ENCODE measurements at regions not wholly inside any gene's neighbourhood (a gene's known extent, or its start where the extent isn't known, plus 50 kb on each side); places are given as distances from the start of the nearest gene placed in this dataset.

DNA sequence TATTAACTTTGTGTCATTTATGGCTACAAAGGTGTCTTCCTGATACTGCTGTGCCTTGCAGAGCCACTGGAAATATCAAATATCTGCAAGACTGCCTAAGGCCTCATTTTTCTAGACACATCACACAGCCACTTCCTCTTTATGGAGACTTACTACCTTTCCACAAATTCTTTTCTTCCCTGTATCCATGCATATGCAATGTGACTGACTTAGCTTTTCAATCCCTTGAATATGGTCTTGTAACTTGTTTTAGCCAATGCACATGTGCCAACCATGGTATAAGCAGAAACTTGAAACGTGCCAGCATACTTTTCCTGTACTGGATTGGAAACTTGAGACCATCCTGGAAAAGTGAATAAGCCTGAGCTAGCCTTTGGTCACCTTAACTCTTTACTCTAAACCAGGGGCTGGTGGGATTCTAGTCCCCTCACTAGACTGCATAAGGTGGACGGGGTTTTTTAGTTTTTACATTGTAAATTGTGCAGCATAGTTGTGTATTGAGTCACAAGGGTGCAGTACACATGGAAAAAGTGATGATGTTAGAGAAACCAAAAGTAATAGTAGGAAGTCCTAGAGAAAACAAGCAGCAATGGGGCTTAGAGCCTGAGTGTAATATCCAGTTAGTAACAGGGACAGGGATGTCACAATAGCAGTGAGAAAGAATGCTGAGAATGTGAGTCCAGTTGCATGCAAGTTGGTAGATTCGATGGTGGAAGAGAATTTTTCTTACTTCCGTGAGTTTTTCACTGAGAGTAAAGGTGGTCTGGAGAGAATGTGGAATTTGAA, 879.5 kb downstream of the SORCS1 start:
- no peak for DNase-seq (ENCODE audit: low spot score in 2 of 2, unreplicated experiment in 2 of 2)
- H3K27me3 Mint-ChIP-seq (ENCODE audit: low read depth) = peaks cover 3% of the 10 kb centered on the region
- no peaks in the 10 kb centered on the region for H3K9me3 Mint-ChIP-seq
- no peak overlapping the region for H3K4me3 Mint-ChIP-seq
- TF ChIP-seq, protein P1, sequence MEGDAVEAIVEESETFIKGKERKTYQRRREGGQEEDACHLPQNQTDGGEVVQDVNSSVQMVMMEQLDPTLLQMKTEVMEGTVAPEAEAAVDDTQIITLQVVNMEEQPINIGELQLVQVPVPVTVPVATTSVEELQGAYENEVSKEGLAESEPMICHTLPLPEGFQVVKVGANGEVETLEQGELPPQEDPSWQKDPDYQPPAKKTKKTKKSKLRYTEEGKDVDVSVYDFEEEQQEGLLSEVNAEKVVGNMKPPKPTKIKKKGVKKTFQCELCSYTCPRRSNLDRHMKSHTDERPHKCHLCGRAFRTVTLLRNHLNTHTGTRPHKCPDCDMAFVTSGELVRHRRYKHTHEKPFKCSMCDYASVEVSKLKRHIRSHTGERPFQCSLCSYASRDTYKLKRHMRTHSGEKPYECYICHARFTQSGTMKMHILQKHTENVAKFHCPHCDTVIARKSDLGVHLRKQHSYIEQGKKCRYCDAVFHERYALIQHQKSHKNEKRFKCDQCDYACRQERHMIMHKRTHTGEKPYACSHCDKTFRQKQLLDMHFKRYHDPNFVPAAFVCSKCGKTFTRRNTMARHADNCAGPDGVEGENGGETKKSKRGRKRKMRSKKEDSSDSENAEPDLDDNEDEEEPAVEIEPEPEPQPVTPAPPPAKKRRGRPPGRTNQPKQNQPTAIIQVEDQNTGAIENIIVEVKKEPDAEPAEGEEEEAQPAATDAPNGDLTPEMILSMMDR (IDR thresholded peaks at IDR 0.05; ENCODE audit: unreplicated experiment) = no peak
- H3K27ac Mint-ChIP-seq = no peak overlapping the region
- H3K4me1 Mint-ChIP-seq = no peaks in the 10 kb centered on the region
- H3K36me3 Mint-ChIP-seq = no peaks in the 10 kb centered on the region

DNA sequence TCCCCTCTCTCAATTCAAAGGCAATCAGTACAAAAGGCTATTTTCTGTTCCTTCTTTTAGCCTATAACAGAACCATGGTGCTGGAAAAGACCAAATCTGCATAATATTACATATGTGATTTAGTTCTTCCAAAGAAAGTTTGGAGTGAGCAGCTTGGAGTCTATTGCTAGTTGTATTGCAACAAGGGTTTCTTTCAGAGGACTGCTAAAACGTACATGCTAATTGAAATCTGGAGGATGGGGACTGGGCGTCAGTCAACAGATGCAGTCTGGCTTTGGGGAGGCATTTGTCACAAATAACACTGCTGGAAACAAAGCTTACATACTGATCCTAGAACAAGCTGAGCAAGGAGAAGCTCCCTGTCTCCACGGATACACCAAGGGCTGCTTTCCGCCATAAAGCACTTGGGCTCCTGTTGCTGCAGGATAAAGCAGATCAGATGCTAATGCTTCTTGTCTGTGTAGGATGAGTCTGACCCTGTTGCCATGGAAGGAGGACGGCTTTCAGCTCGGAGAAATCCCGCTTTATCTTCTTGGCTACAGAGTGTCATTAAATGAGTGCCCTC, 883.5 kb downstream of the SORCS1 start:
- DNase-seq (ENCODE audit: low spot score in 2 of 2, unreplicated experiment in 2 of 2) = no peak
- no peaks in the 10 kb centered on the region for H3K9me3 Mint-ChIP-seq
- H3K36me3 Mint-ChIP-seq = no peaks in the 10 kb centered on the region
- peaks cover 10% of the 10 kb centered on the region for H3K27me3 Mint-ChIP-seq (ENCODE audit: low read depth)
- H3K4me1 Mint-ChIP-seq = no peaks in the 10 kb centered on the region
- H3K4me3 Mint-ChIP-seq = no peak overlapping the region
- TF ChIP-seq, protein P1 (IDR thresholded peaks at IDR 0.05; ENCODE audit: unreplicated experiment) = no peak
- H3K27ac Mint-ChIP-seq = no peak overlapping the region

DNA sequence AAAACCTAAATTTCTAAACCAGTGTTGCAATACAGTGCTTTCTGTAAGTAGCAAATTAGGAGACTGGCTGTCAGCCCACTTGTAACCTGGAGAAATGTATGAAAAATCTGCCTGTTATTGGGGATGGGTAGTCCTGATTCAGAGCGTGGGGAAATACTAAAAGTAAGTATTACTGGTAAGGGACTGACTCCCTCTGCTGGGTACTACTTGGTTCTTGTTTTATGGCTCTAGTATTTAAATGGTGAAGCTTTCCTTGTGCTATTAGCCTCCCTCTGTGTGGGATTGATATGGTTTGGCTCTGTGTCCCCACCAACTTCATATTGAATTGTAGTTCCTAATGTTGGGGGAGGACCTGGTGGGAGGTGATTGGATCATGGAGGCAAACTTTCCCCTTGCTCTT, 886.1 kb downstream of the SORCS1 start:
- DNase-seq (ENCODE audit: low spot score in 2 of 2, unreplicated experiment in 2 of 2) = no peak
- no peaks in the 10 kb centered on the region for H3K9me3 Mint-ChIP-seq
- no peak overlapping the region for H3K4me3 Mint-ChIP-seq
- H3K36me3 Mint-ChIP-seq = no peaks in the 10 kb centered on the region
- H3K4me1 Mint-ChIP-seq = no peaks in the 10 kb centered on the region
- TF ChIP-seq, protein P1 (IDR thresholded peaks at IDR 0.05; ENCODE audit: unreplicated experiment) = no peak
- peaks cover 10% of the 10 kb centered on the region for H3K27me3 Mint-ChIP-seq (ENCODE audit: low read depth)
- no peak overlapping the region for H3K27ac Mint-ChIP-seq

DNA sequence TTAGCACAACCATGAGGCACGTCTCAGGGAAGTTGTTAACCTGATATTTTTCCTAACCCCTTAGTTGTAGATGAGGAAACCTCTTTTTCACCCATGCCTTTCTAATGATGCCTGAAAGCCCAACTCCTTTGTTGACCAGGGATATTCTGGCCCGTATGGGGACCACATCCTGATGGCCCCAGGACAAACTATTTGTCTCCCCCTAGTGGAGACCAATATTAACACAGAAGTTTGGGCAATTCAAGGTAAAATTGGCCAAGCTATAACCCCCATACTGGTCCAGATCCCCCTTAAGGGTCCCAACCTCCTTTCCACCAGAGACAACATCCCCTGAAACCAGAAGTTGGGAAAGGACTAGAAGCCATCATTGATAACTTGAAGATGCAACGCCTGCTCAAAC, 893.3 kb downstream of the SORCS1 start:
- DNase-seq (ENCODE audit: low spot score in 2 of 2, unreplicated experiment in 2 of 2) = no peak
- H3K9me3 Mint-ChIP-seq = no peaks in the 10 kb centered on the region
- H3K36me3 Mint-ChIP-seq = no peaks in the 10 kb centered on the region
- H3K4me1 Mint-ChIP-seq = no peaks in the 10 kb centered on the region
- TF ChIP-seq, protein P1 (IDR thresholded peaks at IDR 0.05; ENCODE audit: unreplicated experiment) = peak; percentile 24
- H3K4me3 Mint-ChIP-seq = no peak overlapping the region
- H3K27ac Mint-ChIP-seq = no peak overlapping the region
- H3K27me3 Mint-ChIP-seq (ENCODE audit: low read depth) = no peaks in the 10 kb centered on the region

DNA sequence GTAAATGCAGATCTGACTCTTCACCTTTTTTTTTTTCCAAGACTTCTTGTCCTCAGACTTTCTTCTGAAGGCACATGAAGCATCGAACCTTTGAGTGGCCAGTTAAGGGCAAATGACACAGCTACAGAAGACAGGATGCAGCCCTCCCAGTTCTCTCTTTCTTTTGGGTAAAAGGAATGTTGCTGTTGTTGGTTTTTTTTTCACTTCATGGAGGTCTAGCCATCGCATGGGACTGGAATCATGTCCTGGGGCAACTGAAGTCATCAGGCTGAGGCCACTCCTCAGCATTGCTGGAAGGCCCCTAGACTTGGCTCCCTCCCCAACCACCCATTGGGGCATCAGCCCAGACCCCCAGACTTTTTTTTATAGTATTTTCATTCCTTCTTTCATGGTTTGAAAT, 896.5 kb downstream of the SORCS1 start:
- Mint-ChIP-seq H3K36me3 (no peaks in the 10 kb centered on the region), H3K9me3 (no peaks in the 10 kb centered on the region), H3K27ac (no peak overlapping the region), H3K4me3 (no peak overlapping the region), H3K27me3 (ENCODE audit: low read depth) (peaks cover 2% of the 10 kb centered on the region), H3K4me1 (no peaks in the 10 kb centered on the region)
- TF ChIP-seq, protein P1 (IDR thresholded peaks at IDR 0.05; ENCODE audit: unreplicated experiment) = no peak
- DNase-seq (ENCODE audit: low spot score in 2 of 2, unreplicated experiment in 2 of 2) = no peak

Data from mesothelial cell of epicardium (in vitro differentiated cells).